Cardiac muscle cell (in vitro differentiated cells and primary cell): ENCODE measurements at regions not wholly inside any gene's neighbourhood (a gene's known extent, or its start where the extent isn't known, plus 50 kb on each side); places are given as distances from the start of the nearest gene placed in this dataset.

ENCODE experiments used
- DNase-seq, 2 donors: peaks; one replicate each; pipeline versions ENCODE4 v3.0.0 to v3.0.0-alpha.2; 2010 to 2017; ENCODE audit warnings: low read depth in 1 of 2, low spot score in 1 of 2
- H3K27ac ChIP-seq: fragments of 200-600 bp; sonication (generic); 2 replicates; pipeline ENCODE4 v1.5.1; 2016
- H3K27me3 ChIP-seq: fragments of 200-600 bp; sonication (generic); 2 replicates; pipeline ENCODE4 v1.6.0; 2016; ENCODE audit warnings: control low read depth
- H3K36me3 ChIP-seq: fragments of 200-600 bp; sonication (generic); 2 replicates; pipeline ENCODE4 v1.5.1; 2016; ENCODE audit warnings: control low read depth
- H3K4me1 ChIP-seq: fragments of 200-600 bp; sonication (generic); 2 replicates; pipeline ENCODE4 v1.8.1; 2017; ENCODE audit warnings: low read depth, mild to moderate bottlenecking, mixed run types
- H3K4me3 ChIP-seq: fragments of 200-600 bp; sonication (generic); 2 replicates; pipeline ENCODE4 v1.5.1; 2016; ENCODE audit warnings: mild to moderate bottlenecking
- H3K9me3 ChIP-seq: fragments of 200-600 bp; sonication (generic); 2 replicates; pipeline ENCODE4 v1.5.1; 2017; ENCODE audit warnings: low read depth, mild to moderate bottlenecking, control low read depth
- CTCF ChIP-seq: IDR thresholded peaks from 2 replicates; pipeline ENCODE4 v1.5.1; 2012; ENCODE audit warnings: low read depth, mild to moderate bottlenecking, low read length

GRCh38 chr6:44528716-44529115, 141.2 kb downstream of the CDC5L start:
- TF ChIP-seq CTCF, result no peak

DNA sequence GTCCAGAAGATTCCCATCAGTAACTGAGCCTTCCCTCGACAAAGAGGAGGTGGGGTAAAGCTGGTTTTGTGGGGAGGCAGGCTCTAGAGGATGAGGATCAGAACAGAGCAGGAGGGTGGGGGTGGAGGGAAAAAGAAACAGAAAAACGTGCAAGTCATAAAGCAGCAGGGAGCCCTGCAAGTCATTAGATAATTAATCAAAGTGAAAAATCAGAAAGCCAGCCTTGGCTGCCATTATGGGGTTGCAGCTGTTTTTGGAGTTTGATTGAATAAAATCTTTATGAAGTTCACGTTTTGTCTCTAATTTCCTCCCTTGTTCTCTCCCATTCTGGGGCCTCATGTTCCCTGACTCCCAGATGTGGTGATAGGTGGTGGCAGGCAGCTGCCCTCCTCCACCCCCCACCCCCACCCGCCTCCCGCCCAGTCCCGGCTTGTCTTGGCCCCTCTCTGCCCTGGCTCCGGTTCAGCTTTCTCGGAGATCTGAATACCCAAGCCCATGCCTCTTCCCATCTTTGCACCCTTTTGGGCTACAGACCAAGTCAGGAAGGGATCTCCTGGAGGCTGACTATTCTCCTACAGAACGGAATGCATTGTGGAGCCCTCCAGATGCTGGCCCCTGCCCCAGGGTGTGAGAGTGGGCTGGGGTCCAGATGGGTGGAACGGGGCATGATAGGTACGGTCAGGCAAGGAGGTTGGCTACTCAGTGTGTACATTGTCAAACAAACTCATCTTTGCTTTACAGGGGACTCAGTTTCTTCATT, 141.8 kb downstream of the CDC5L start:
- TF ChIP-seq CTCF, result no peak
- Histone ChIP-seq H3K4me1 (no peaks in the 10 kb centered on the region), H3K27me3 (no peaks in the 10 kb centered on the region), H3K36me3 (no peaks in the 10 kb centered on the region), H3K9me3 (no peaks in the 10 kb centered on the region), H3K27ac (no peak overlapping the region), H3K4me3 (no peak overlapping the region)
- DNase-seq, result no peak

More at GRCh38 chr6:44528716-44529115, 141.2 kb downstream of the CDC5L start:
- DNase-seq, result no peak
- Histone ChIP-seq H3K4me3 (no peak overlapping the region), H3K27ac (no peak overlapping the region), H3K27me3 (no peaks in the 10 kb centered on the region), H3K36me3 (no peaks in the 10 kb centered on the region), H3K4me1 (no peaks in the 10 kb centered on the region), H3K9me3 (no peaks in the 10 kb centered on the region)

- DNase-seq, result no peak
Observed at GRCh38 chr6:44530209-44530909, 142.9 kb downstream of the CDC5L start.

DNA sequence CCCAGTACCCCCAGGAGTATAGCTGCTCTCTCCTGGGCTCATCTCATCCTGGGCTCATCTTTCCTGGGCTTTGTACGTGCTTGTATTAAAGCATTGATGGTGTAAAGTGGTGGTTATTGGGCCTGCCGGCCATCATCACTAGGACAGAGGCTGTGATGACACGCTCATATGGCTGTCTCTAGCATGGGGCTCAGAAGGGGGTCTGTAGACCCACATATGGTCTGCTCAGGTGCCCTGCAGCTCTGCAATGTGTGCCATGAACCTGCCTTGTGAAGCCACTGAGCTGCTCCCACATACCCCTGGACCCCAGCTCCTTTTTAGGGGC, 143.4 kb downstream of the CDC5L start:
- DNase-seq, result no peak
- H3K4me3 ChIP-seq, result no peak overlapping the region
- TF ChIP-seq CTCF, result no peak
- no peaks in the 10 kb centered on the region for H3K4me1 ChIP-seq
- H3K9me3 ChIP-seq, result no peaks in the 10 kb centered on the region
- no peak overlapping the region for H3K27ac ChIP-seq
- no peaks in the 10 kb centered on the region for H3K27me3 ChIP-seq
- no peaks in the 10 kb centered on the region for H3K36me3 ChIP-seq

More at GRCh38 chr6:44530209-44530909, 142.9 kb downstream of the CDC5L start:
- TF ChIP-seq CTCF, result no peak
- H3K4me1 ChIP-seq, result no peaks in the 10 kb centered on the region
- no peak overlapping the region for H3K27ac ChIP-seq
- no peak overlapping the region for H3K4me3 ChIP-seq
- no peaks in the 10 kb centered on the region for H3K27me3 ChIP-seq
- H3K36me3 ChIP-seq, result no peaks in the 10 kb centered on the region
- H3K9me3 ChIP-seq, result no peaks in the 10 kb centered on the region

GRCh38 chr6:44531442-44532015, 144.0 kb downstream of the CDC5L start:
- H3K9me3 ChIP-seq, result no peaks in the 10 kb centered on the region
- DNase-seq, result no peak

More at GRCh38 chr6:44531442-44532015, 144.0 kb downstream of the CDC5L start:
- Histone ChIP-seq H3K4me1 (no peaks in the 10 kb centered on the region), H3K4me3 (no peak overlapping the region), H3K27me3 (no peaks in the 10 kb centered on the region), H3K27ac (no peak overlapping the region), H3K36me3 (no peaks in the 10 kb centered on the region)
- no peak for TF ChIP-seq CTCF
